Panc1 (cell line): ENCODE measurements at regions not wholly inside any gene's neighbourhood (a gene's known extent, or its start where the extent isn't known, plus 50 kb on each side); places are given as distances from the start of the nearest gene placed in this dataset.

ENCODE experiments used
- ATAC-seq: fragments of 200-7000 bp; cut with Tn5 transposase; 2 replicates; pipeline ENCODE4 v1.9.1; 2020; ENCODE audit warnings: mild to moderate bottlenecking, moderate library complexity
- BruUV-seq: library from RNA; stranded (reverse); fragments of 400-500 nt; replicated peaks from 2 replicates; lab custom pipeline; 2021; lab: Mats Ljungman, UMichigan
- CTCF ChIA-PET: fragments of 300-600 bp; sonication (Branson Sonifier 250); formaldehyde crosslinking; loops from one replicate; lab custom pipeline; 2022; ENCODE audit warnings: antibody characterized with exemption; lab: Charles Lee
- POLR2A ChIA-PET: fragments of 300-600 bp; sonication (Branson Sonifier 250); formaldehyde crosslinking; loops from one replicate; lab custom pipeline; 2022; ENCODE audit warnings: antibody characterized with exemption; lab: Charles Lee
- DNase-seq: peaks from one replicate; pipeline ENCODE4 v3.0.0-alpha.2; 2010; ENCODE audit warnings: low read depth, low spot score
- H3K27ac ChIP-seq: 2 replicates; pipeline ENCODE4 v1.5.1; 2011; ENCODE audit warnings: mild to moderate bottlenecking, low read length, inconsistent platforms
- H3K27me3 ChIP-seq: fragments of 200-500 bp; sonication (Bioruptor generic); 2 replicates; pipeline ENCODE4 v1.6.0; 2014; ENCODE audit warnings: low read length, inconsistent platforms; ENCODE audit not compliant: control insufficient read depth, insufficient read depth
- H3K36me3 ChIP-seq: fragments of 200-500 bp; sonication (Bioruptor generic); 2 replicates; pipeline ENCODE4 v1.5.1; 2014; ENCODE audit warnings: inconsistent platforms, mild to moderate bottlenecking, low read length, moderate library complexity; ENCODE audit not compliant: control insufficient read depth, insufficient read depth
- H3K4me1 ChIP-seq: 2 replicates; pipeline ENCODE4 v1.5.1; 2011; ENCODE audit warnings: inconsistent platforms, mild to moderate bottlenecking, low read length, moderate library complexity; ENCODE audit not compliant: control insufficient read depth, insufficient read depth
- H3K4me3 ChIP-seq, 2 experiments: 2 replicates each; pipeline ENCODE4 v1.5.1; 2011 to 2012; ENCODE audit warnings: low read depth in 2 of 2, low read length in 2 of 2, mild to moderate bottlenecking in 2 of 2, inconsistent platforms in 1 of 2, moderate library complexity in 1 of 2
- H3K9me3 ChIP-seq: fragments of 200-500 bp; sonication (Bioruptor generic); 2 replicates; pipeline ENCODE4 v1.5.1; 2014; ENCODE audit warnings: low read depth, mild to moderate bottlenecking, inconsistent platforms, low read length, moderate library complexity; ENCODE audit not compliant: control insufficient read depth, insufficient read depth
- CTCF ChIP-seq: fragments of 450-650 bp; IDR thresholded peaks from 2 replicates; pipeline ENCODE4 v1.5.1; 2017; ENCODE audit warnings: mild to moderate bottlenecking
- POLR2AphosphoS5 ChIP-seq: IDR thresholded peaks from 2 replicates; pipeline ENCODE4 v1.6.1; 2012; ENCODE audit warnings: mild to moderate bottlenecking, low read depth, low read length, moderate library complexity
- SIN3A ChIP-seq: IDR thresholded peaks from 2 replicates; pipeline ENCODE4 v1.6.1; 2012; ENCODE audit warnings: low read depth, mild to moderate bottlenecking, low read length, moderate library complexity, borderline replicate concordance; ENCODE audit not compliant: insufficient read depth
- TCF7L2 ChIP-seq: IDR thresholded peaks from 2 replicates; pipeline ENCODE4 v1.6.1; 2011; ENCODE audit warnings: mild to moderate bottlenecking, low read depth, low read length, inconsistent platforms
- in situ Hi-C: cut with HindIII; loops from 2 replicates; pipeline ENCODE4 v1.10.0; 2016; ENCODE audit warnings: low sequenced_read_pairs, low pct_unique_long_range_greater_than_20kb
- intact Hi-C: fragments of 100-400 bp; cut with micrococcal nuclease; formaldehyde crosslinking; loops from one replicate; pipeline ENCODE4 v1.10.0; 2022; ENCODE audit not compliant: unreplicated experiment
- TF ChIP-seq, protein P1 (sequence below), 2 experiments: IDR thresholded peaks; 2 replicates each; pipeline ENCODE4 v1.6.1; 2011 to 2012; ENCODE audit warnings: low read depth in 2 of 2, control low read depth in 1 of 2, low read length in 1 of 2, mild to moderate bottlenecking in 1 of 2, moderate library complexity in 1 of 2; ENCODE audit not compliant: insufficient read depth in 1 of 2

- TF ChIP-seq SIN3A (no peak), CTCF (no peak), POLR2AphosphoS5 (no peak), TCF7L2 (no peak)
- TF ChIP-seq, protein P1, sequence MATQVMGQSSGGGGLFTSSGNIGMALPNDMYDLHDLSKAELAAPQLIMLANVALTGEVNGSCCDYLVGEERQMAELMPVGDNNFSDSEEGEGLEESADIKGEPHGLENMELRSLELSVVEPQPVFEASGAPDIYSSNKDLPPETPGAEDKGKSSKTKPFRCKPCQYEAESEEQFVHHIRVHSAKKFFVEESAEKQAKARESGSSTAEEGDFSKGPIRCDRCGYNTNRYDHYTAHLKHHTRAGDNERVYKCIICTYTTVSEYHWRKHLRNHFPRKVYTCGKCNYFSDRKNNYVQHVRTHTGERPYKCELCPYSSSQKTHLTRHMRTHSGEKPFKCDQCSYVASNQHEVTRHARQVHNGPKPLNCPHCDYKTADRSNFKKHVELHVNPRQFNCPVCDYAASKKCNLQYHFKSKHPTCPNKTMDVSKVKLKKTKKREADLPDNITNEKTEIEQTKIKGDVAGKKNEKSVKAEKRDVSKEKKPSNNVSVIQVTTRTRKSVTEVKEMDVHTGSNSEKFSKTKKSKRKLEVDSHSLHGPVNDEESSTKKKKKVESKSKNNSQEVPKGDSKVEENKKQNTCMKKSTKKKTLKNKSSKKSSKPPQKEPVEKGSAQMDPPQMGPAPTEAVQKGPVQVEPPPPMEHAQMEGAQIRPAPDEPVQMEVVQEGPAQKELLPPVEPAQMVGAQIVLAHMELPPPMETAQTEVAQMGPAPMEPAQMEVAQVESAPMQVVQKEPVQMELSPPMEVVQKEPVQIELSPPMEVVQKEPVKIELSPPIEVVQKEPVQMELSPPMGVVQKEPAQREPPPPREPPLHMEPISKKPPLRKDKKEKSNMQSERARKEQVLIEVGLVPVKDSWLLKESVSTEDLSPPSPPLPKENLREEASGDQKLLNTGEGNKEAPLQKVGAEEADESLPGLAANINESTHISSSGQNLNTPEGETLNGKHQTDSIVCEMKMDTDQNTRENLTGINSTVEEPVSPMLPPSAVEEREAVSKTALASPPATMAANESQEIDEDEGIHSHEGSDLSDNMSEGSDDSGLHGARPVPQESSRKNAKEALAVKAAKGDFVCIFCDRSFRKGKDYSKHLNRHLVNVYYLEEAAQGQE (IDR thresholded peaks at IDR 0.05; ENCODE audit: insufficient read depth in 1 of 2, low read depth in 2 of 2, low read length in 1 of 2), result no peak
- Histone ChIP-seq H3K27ac (0 out of 2 replicates have a peak overlapping the region, but pooled peaks have one; percentile 12), H3K27me3 (no peaks in the 10 kb centered on the region), H3K36me3 (no peaks in the 10 kb centered on the region), H3K4me3 (no peak overlapping the region), H3K4me1 (no peaks in the 10 kb centered on the region), H3K9me3 (no peaks in the 10 kb centered on the region)
- BruUV-seq, result no TSS peak
- ChIA-PET CTCF (no interaction called here), POLR2A (no interaction called here)
- ATAC-seq (no peak), DNase-seq (no peak)
- in situ Hi-C loops (no loop called here), intact Hi-C loops (no loop called here)
Measured at GRCh38 chr13:80201694-80202468, 139.0 kb downstream of the SPRY2 start.

DNA sequence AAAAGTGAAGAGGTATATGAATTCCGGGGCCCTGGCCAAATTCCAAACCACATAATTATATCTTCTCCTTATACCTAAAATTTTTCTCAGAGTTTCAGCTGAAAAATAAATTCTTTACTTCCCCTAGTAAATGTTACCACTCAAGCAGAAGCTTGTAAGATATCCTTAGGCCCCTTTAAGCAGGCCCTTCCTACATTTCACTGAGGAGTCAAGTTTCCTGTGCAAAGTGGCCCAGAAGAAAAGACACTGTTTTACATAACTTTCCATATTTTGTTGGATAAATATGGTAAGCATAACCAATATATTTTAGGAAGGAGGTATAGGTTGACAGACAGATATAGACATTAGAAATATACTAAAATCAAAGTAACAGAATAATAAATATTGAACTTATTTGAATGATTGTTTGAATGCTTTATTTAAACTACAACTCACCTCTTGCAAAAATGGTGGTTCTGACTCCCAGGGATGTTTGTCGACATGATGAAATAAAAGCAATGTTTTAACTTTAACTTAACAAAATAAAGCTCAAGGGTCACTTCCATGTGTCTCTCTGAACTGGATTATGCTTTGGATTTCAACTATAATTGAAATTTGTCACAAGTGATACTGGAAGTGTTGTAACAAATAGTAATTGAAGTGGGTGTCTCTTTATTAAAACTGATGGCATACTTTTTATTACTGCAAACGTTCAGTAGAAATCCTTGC lies 141.2 kb downstream of the SPRY2 start:
- H3K27me3 ChIP-seq, result no peaks in the 10 kb centered on the region
- H3K9me3 ChIP-seq, result no peaks in the 10 kb centered on the region
- H3K4me1 ChIP-seq, result no peaks in the 10 kb centered on the region
- POLR2A ChIA-PET, result no interaction called here
- no peak overlapping the region for H3K4me3 ChIP-seq
- DNase-seq, result no peak
- CTCF ChIA-PET, result no interaction called here
- TF ChIP-seq, protein P1 (IDR thresholded peaks at IDR 0.05; ENCODE audit: insufficient read depth in 1 of 2, low read depth in 2 of 2, low read length in 1 of 2), result no peak
- TF ChIP-seq CTCF (no peak), TCF7L2 (no peak), POLR2AphosphoS5 (no peak), SIN3A (no peak)
- in situ Hi-C loops (no loop called here), intact Hi-C loops (no loop called here)
- no peaks in the 10 kb centered on the region for H3K36me3 ChIP-seq
- no TSS peak for BruUV-seq
- H3K27ac ChIP-seq, result no peak overlapping the region
- ATAC-seq, result no peak
